K562 (cell line): ENCODE measurements at regions not wholly inside any gene's neighbourhood (a gene's known extent, or its start where the extent isn't known, plus 50 kb on each side); places are given as distances from the start of the nearest gene placed in this dataset.
A peak's percentile ranks its signal among the peaks of the same experiment; 100 is the strongest.

Experiments used
- ATAC-seq: fragments of 200-7000 bp; cut with Tn5 transposase; 3 replicates; pipeline ENCODE4 v1.9.1; 2020; ENCODE audit warnings: moderate library complexity
- BruUV-seq: library from RNA; stranded (reverse); fragments of 400-500 nt; replicated peaks from 2 replicates; lab custom pipeline; 2021; lab: Mats Ljungman, UMichigan
- CTCF ChIA-PET: fragments of 300-600 bp; formaldehyde crosslinking; extraction: SDS; loops from one replicate; lab custom pipeline; 2021; ENCODE audit warnings: low intra/inter-chr PET ratio; lab: Yijun Ruan, JAX
- POLR2A ChIA-PET: fragments of 300-600, 350-650 bp; sonication (Branson Sonifier 250); formaldehyde crosslinking; extraction: SDS; loops from one replicate; lab custom pipeline; 2021; ENCODE audit warnings: antibody characterized with exemption, inconsistent platforms; lab: Yijun Ruan, JAX
- DNase-seq, 4 experiments: peaks; one replicate each; pipeline versions ENCODE4 v3.0.0 to v3.0.0-alpha.2; 2011 to 2018; ENCODE audit warnings: low spot score in 3 of 4, mixed read lengths in 3 of 4; ENCODE audit errors: extremely low read depth in 1 of 4
- FAIRE-seq: peaks from 2 replicates; lab custom pipeline; 2011; peaks lifted over from hg19 to GRCh38; lab: Jason Lieb, UNC
- H2AFZ ChIP-seq: 2 replicates; pipeline ENCODE4 v1.6.0; 2011; ENCODE audit warnings: low read depth, low read length, control low read depth, inconsistent platforms
- H3K27ac ChIP-seq: fragments of 200-600 bp; 3 replicates; pipeline ENCODE4 v1.8.0; 2011; ENCODE audit warnings: low read depth, mild to moderate bottlenecking, control low read depth, inconsistent platforms, low read length, moderate library complexity, mixed read lengths; ENCODE audit errors: extremely low read depth
- H3K27me3 ChIP-seq, 2 experiments: fragments of 300-600 bp in 1 of 2; 2 replicates in 1 of 2; 3 replicates in 1 of 2; pipeline versions ENCODE4 v1.6.0 to v1.8.0; 2011; ENCODE audit warnings: inconsistent platforms in 2 of 2, low read length in 2 of 2, mild to moderate bottlenecking in 1 of 2, mixed read lengths in 1 of 2, moderate library complexity in 1 of 2; ENCODE audit not compliant: control insufficient read depth in 2 of 2, insufficient read depth in 2 of 2
- H3K36me3 ChIP-seq: fragments of 300-600 bp; 3 replicates; pipeline ENCODE4 v1.8.0; 2011; ENCODE audit warnings: mild to moderate bottlenecking, low read length, inconsistent platforms; ENCODE audit not compliant: control insufficient read depth, insufficient read depth
- H3K4me1 ChIP-seq, 2 experiments: fragments of 200-600 bp in 1 of 2; replicated peaks in 1 of 2; 2 replicates in 1 of 2; 3 replicates in 1 of 2; pipeline versions ENCODE4 v1.5.1 to v1.8.0; 2011; ENCODE audit warnings: inconsistent platforms in 2 of 2, low read length in 2 of 2, mild to moderate bottlenecking in 1 of 2, mixed read lengths in 1 of 2, moderate library complexity in 1 of 2; ENCODE audit not compliant: control insufficient read depth in 2 of 2, insufficient read depth in 2 of 2
- H3K4me2 ChIP-seq: 2 replicates; pipeline ENCODE4 v1.6.1; 2011; ENCODE audit warnings: low read length, control low read depth, inconsistent platforms, mixed read lengths; ENCODE audit not compliant: insufficient read depth
- H3K4me3 ChIP-seq: fragments of 200-600 bp; sonication (generic), shearing (Covaris generic); 2 replicates; pipeline ENCODE4 v1.5.1; 2016; ENCODE audit warnings: control low read depth, inconsistent platforms
- H3K79me2 ChIP-seq: fragments of 200-600 bp; 3 replicates; pipeline ENCODE4 v1.8.0; 2011; ENCODE audit warnings: low read length, inconsistent platforms; ENCODE audit not compliant: control insufficient read depth, insufficient read depth
- H3K9ac ChIP-seq, 2 experiments: 2 replicates each; pipeline versions ENCODE4 v1.6.0 to v1.6.1; 2011; ENCODE audit warnings: low read depth in 2 of 2, low read length in 2 of 2, control low read depth in 1 of 2, inconsistent platforms in 1 of 2, mild to moderate bottlenecking in 1 of 2, mixed read lengths in 1 of 2; ENCODE audit not compliant: insufficient read depth in 1 of 2
- H3K9me1 ChIP-seq: one replicate; pipeline ENCODE4 v1.6.0; 2011; ENCODE audit warnings: inconsistent platforms, mild to moderate bottlenecking, low read length, moderate library complexity; ENCODE audit not compliant: control insufficient read depth, insufficient read depth
- H3K9me3 ChIP-seq: replicated peaks from 2 replicates; pipeline ENCODE4 v1.5.1; 2011; ENCODE audit warnings: low read depth, low read length, inconsistent platforms; ENCODE audit not compliant: control insufficient read depth, insufficient read depth
- H4K20me1 ChIP-seq: replicated peaks from 2 replicates; pipeline ENCODE4 v1.6.1; 2011; ENCODE audit warnings: low read length, inconsistent platforms, mixed read lengths; ENCODE audit not compliant: control insufficient read depth, insufficient read depth
- CREBBP ChIP-seq: IDR thresholded peaks from one replicate; pipeline ENCODE4 v1.6.1; 2012; ENCODE audit warnings: low read depth, mild to moderate bottlenecking, control low read depth, inconsistent platforms, low read length
- ETV1 ChIP-seq: fragments of 450-650 bp; conservative IDR thresholded peaks from 2 replicates; pipeline ENCODE4 v1.6.1; 2016; ENCODE audit warnings: missing genetic modification characterization, control low read depth, low read depth, missing compliant biosample characterization
- FOXA1 ChIP-seq: fragments of 450-650 bp; IDR thresholded peaks from 2 replicates; pipeline ENCODE4 v1.6.1; 2016; ENCODE audit warnings: mild to moderate bottlenecking, borderline replicate concordance
- FUS ChIP-seq: fragments of 200-400 bp; formaldehyde crosslinking; optimal IDR thresholded peaks from 2 replicates; pipeline ENCODE3; 2017; ENCODE audit warnings: low read depth, low read length
- GATA2 ChIP-seq: sonication (generic); formaldehyde crosslinking; IDR thresholded peaks from 2 replicates; pipeline ENCODE4 v1.4.0; 2020; ENCODE audit warnings: mild to moderate bottlenecking, missing genetic modification reagents
- MAFF ChIP-seq: IDR thresholded peaks from 2 replicates; pipeline ENCODE4 v1.6.1; 2012; ENCODE audit warnings: low read length, improper control_type of control experiment
- MAFG ChIP-seq: fragments of 450-650 bp; conservative IDR thresholded peaks from 2 replicates; pipeline ENCODE4 v1.6.1; 2016; ENCODE audit warnings: missing genetic modification characterization, missing compliant biosample characterization
- MAFK ChIP-seq: IDR thresholded peaks from 2 replicates; pipeline ENCODE4 v1.6.1; 2011; ENCODE audit warnings: low read length, improper control_type of control experiment
- MCM5 ChIP-seq: fragments of 450-650 bp; IDR thresholded peaks from 2 replicates; pipeline ENCODE4 v1.6.1; 2016; ENCODE audit warnings: low read depth
- RBM17 ChIP-seq: fragments of 200-400 bp; formaldehyde crosslinking; IDR thresholded peaks from 2 replicates; pipeline ENCODE4 v1.6.1; 2017; ENCODE audit warnings: low read depth, mild to moderate bottlenecking, low read length, borderline replicate concordance
- SOX6 ChIP-seq: fragments of 450-650 bp; IDR thresholded peaks from 2 replicates; pipeline ENCODE4 v1.6.1; 2014; ENCODE audit warnings: mild to moderate bottlenecking
- ZNF232 ChIP-seq: sonication (generic); formaldehyde crosslinking; IDR thresholded peaks from 2 replicates; pipeline ENCODE4 v1.8.0; 2022; ENCODE audit warnings: mild to moderate bottlenecking, missing genetic modification reagents
- ZNF316 ChIP-seq: fragments of 450-650 bp; IDR thresholded peaks from 2 replicates; pipeline ENCODE4 v1.6.1; 2016
- ZNF431 ChIP-seq: sonication (generic); formaldehyde crosslinking; IDR thresholded peaks from 2 replicates; pipeline ENCODE4 v1.8.0; 2022; ENCODE audit warnings: mild to moderate bottlenecking, missing genetic modification reagents
- ZNF79 ChIP-seq: fragments of 250-450 bp; sonication (Bioruptor Pico); IDR thresholded peaks from 2 replicates; pipeline ENCODE4 v1.4.0; 2020; ENCODE audit warnings: low read depth, mild to moderate bottlenecking, moderate library complexity
- in situ Hi-C: fragments of 300-500 bp; cut with MboI; formaldehyde crosslinking; loops from 4 replicates; pipeline ENCODE4 v1.15.0; 2018; ENCODE audit warnings: inconsistent platforms, mixed read lengths
- intact Hi-C: fragments of 100-400 bp; cut with micrococcal nuclease; formaldehyde crosslinking; loops from 2 replicates; pipeline ENCODE4 v1.14.2; 2022
- TF ChIP-seq, protein P1 (sequence below), 2 experiments: fragments of 450-650 bp in 1 of 2; IDR thresholded peaks; 2 replicates each; pipeline ENCODE4 v1.6.1; 2011 to 2017; ENCODE audit warnings: low read depth in 2 of 2, antibody characterized with exemption in 1 of 2, borderline replicate concordance in 1 of 2, low read length in 1 of 2, mild to moderate bottlenecking in 1 of 2, mixed read lengths in 1 of 2; ENCODE audit not compliant: control insufficient read depth in 1 of 2
- TF ChIP-seq, protein P2 (sequence below): fragments of 250-450 bp; sonication (Bioruptor Pico); IDR thresholded peaks from 2 replicates; pipeline ENCODE4 v1.5.0; 2022; ENCODE audit warnings: mild to moderate bottlenecking
- TF ChIP-seq, protein P3 (sequence below): fragments of 250-450 bp; sonication (Bioruptor Pico); IDR thresholded peaks from 2 replicates; pipeline ENCODE4 v1.4.0; 2020; ENCODE audit warnings: mild to moderate bottlenecking, moderate library complexity, borderline replicate concordance

DNA sequence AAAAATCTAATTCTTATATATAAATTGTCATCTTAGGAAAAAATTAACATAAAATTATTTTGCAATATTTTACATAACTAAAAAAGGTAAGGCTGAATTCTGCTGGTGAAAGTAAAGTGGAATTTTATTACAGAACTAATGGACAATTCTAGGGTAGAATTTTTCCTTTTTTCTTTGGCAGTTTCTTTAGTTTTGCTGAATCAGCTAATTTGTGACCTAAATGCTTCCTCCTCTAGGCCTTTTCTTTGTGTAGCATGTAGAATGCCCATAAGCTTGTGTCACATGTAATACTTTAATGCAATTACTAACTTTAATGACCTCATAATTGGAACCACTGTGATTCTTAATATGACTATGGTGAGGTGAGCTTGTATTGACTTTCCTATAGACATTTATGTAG, 1378.4 kb upstream of the ADGRL4 start:
- H4K20me1 ChIP-seq = no peaks in the 10 kb centered on the region
- H3K79me2 ChIP-seq = no peaks in the 10 kb centered on the region
- ATAC-seq (no peak), DNase-seq (no peak), FAIRE-seq (no peak)
- CTCF ChIA-PET = no interaction called here
- BruUV-seq = no TSS peak
- POLR2A ChIA-PET = no interaction called here
- in situ Hi-C loops = no loop called here
- intact Hi-C loops = no loop called here
- H3K27me3 ChIP-seq = no peaks in the 10 kb centered on the region
- H2AFZ ChIP-seq = no peak overlapping the region
- H3K27ac ChIP-seq = no peak overlapping the region
- H3K9me3 ChIP-seq = no peaks in the 10 kb centered on the region; the same call in 1 of the 2 replicates
- no peak overlapping the region for H3K9ac ChIP-seq
- no peak overlapping the region for H3K4me2 ChIP-seq
- H3K4me1 ChIP-seq = no peaks in the 10 kb centered on the region
- H3K36me3 ChIP-seq = no peaks in the 10 kb centered on the region
- no peak overlapping the region for H3K4me3 ChIP-seq
- no peaks in the 10 kb centered on the region for H3K9me1 ChIP-seq
- TF ChIP-seq ETV1 (tag) (no peak), FUS (no peak), MAFG (tag) (peak; percentile 82), CREBBP (no peak), FOXA1 (no peak), MCM5 (no peak), ZNF316 (peak; percentile 81), ZNF232 (CRISPR knock-in tag) (no peak), ZNF431 (no peak), MAFF (peak; percentile 95), SOX6 (no peak), GATA2 (CRISPR knock-in tag) (no peak), ZNF79 (no peak), RBM17 (no peak), MAFK (peak; percentile 97)
- TF ChIP-seq, protein P1, sequence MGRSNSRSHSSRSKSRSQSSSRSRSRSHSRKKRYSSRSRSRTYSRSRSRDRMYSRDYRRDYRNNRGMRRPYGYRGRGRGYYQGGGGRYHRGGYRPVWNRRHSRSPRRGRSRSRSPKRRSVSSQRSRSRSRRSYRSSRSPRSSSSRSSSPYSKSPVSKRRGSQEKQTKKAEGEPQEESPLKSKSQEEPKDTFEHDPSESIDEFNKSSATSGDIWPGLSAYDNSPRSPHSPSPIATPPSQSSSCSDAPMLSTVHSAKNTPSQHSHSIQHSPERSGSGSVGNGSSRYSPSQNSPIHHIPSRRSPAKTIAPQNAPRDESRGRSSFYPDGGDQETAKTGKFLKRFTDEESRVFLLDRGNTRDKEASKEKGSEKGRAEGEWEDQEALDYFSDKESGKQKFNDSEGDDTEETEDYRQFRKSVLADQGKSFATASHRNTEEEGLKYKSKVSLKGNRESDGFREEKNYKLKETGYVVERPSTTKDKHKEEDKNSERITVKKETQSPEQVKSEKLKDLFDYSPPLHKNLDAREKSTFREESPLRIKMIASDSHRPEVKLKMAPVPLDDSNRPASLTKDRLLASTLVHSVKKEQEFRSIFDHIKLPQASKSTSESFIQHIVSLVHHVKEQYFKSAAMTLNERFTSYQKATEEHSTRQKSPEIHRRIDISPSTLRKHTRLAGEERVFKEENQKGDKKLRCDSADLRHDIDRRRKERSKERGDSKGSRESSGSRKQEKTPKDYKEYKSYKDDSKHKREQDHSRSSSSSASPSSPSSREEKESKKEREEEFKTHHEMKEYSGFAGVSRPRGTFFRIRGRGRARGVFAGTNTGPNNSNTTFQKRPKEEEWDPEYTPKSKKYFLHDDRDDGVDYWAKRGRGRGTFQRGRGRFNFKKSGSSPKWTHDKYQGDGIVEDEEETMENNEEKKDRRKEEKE (IDR thresholded peaks at IDR 0.05; ENCODE audit: borderline replicate concordance in 1 of 2, control insufficient read depth in 1 of 2, low read depth in 2 of 2, low read length in 1 of 2) = no peak
- TF ChIP-seq, protein P2, sequence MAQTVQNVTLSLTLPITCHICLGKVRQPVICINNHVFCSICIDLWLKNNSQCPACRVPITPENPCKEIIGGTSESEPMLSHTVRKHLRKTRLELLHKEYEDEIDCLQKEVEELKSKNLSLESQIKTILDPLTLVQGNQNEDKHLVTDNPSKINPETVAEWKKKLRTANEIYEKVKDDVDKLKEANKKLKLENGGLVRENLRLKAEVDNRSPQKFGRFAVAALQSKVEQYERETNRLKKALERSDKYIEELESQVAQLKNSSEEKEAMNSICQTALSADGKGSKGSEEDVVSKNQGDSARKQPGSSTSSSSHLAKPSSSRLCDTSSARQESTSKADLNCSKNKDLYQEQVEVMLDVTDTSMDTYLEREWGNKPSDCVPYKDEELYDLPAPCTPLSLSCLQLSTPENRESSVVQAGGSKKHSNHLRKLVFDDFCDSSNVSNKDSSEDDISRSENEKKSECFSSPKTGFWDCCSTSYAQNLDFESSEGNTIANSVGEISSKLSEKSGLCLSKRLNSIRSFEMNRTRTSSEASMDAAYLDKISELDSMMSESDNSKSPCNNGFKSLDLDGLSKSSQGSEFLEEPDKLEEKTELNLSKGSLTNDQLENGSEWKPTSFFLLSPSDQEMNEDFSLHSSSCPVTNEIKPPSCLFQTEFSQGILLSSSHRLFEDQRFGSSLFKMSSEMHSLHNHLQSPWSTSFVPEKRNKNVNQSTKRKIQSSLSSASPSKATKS = no peak
- TF ChIP-seq, protein P3, sequence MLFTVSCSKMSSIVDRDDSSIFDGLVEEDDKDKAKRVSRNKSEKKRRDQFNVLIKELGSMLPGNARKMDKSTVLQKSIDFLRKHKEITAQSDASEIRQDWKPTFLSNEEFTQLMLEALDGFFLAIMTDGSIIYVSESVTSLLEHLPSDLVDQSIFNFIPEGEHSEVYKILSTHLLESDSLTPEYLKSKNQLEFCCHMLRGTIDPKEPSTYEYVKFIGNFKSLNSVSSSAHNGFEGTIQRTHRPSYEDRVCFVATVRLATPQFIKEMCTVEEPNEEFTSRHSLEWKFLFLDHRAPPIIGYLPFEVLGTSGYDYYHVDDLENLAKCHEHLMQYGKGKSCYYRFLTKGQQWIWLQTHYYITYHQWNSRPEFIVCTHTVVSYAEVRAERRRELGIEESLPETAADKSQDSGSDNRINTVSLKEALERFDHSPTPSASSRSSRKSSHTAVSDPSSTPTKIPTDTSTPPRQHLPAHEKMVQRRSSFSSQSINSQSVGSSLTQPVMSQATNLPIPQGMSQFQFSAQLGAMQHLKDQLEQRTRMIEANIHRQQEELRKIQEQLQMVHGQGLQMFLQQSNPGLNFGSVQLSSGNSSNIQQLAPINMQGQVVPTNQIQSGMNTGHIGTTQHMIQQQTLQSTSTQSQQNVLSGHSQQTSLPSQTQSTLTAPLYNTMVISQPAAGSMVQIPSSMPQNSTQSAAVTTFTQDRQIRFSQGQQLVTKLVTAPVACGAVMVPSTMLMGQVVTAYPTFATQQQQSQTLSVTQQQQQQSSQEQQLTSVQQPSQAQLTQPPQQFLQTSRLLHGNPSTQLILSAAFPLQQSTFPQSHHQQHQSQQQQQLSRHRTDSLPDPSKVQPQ (CRISPR knock-in tag) = no peak
